Testis (tissue), 2 donors: ENCODE measurements at regions not wholly inside any gene's neighbourhood (a gene's known extent, or its start where the extent isn't known, plus 50 kb on each side); places are given as distances from the start of the nearest gene placed in this dataset.

Source experiments
- DNase-seq: peaks from one replicate; pipeline ENCODE4 v3.0.0-alpha.2; 2019
- H3K27ac ChIP-seq, 2 donors: fragments of 200-600 bp; sonication (generic); one replicate each; pipeline ENCODE4 v1.5.1; 2019
- H3K27me3 ChIP-seq: fragments of 200-600 bp; sonication (generic); one replicate; pipeline ENCODE4 v1.5.1; 2019
- H3K36me3 ChIP-seq: fragments of 200-600 bp; sonication (generic); one replicate; pipeline ENCODE4 v1.5.1; 2017; ENCODE audit warnings: low read depth; ENCODE audit errors: missing control alignments
- H3K4me1 ChIP-seq: fragments of 200-600 bp; sonication (generic); one replicate; pipeline ENCODE4 v1.5.1; 2019
- H3K4me3 ChIP-seq, 2 donors: fragments of 200-600 bp; sonication (generic); one replicate each; pipeline ENCODE4 v1.5.1; 2017 to 2019
- H3K9me3 ChIP-seq: fragments of 200-600 bp; sonication (generic); one replicate; pipeline ENCODE4 v1.5.1; 2017
- POLR2A ChIP-seq: fragments of 450-650 bp; IDR thresholded peaks from one replicate; pipeline ENCODE4 v1.6.1; 2017; ENCODE audit warnings: antibody characterized with exemption, mild to moderate bottlenecking, moderate library complexity
- WGBS, 2 donors: methylation state at CpG; one replicate each; pipeline ENCODE4 v1.1.5; 2018; 5-methylcytosine and 5-hydroxymethylcytosine counted together
- intact Hi-C: fragments of 100-400 bp; cut with DNase I; formaldehyde crosslinking; loops from one replicate; pipeline ENCODE4 v1.15.1; 2023; ENCODE audit warnings: low total_unique reads
- TF ChIP-seq, protein P1 (sequence below), 3 experiments: fragments of 450-650 bp in 2 of 3; fragments of 200-600 bp in 1 of 3; sonication (generic) in 1 of 3; IDR thresholded peaks; one replicate each; pipeline ENCODE4 v1.5.1; 2016 to 2019; ENCODE audit warnings: antibody characterized with exemption in 3 of 3, mild to moderate bottlenecking in 2 of 3, moderate library complexity in 1 of 3

GRCh38 chr19:28940751-28941500 lies 272.0 kb downstream of the UQCRFS1 start:
- 33 to 46% methylated on average over 5 to 7 of the region's 7 CpGs for WGBS, 2 donors
- DNase-seq, result no peak
- intact Hi-C loops, result no loop called here

GRCh38 chr19:28939236-28939635 lies 273.7 kb downstream of the UQCRFS1 start:
- no peak for TF ChIP-seq POLR2A
- TF ChIP-seq, protein P1, sequence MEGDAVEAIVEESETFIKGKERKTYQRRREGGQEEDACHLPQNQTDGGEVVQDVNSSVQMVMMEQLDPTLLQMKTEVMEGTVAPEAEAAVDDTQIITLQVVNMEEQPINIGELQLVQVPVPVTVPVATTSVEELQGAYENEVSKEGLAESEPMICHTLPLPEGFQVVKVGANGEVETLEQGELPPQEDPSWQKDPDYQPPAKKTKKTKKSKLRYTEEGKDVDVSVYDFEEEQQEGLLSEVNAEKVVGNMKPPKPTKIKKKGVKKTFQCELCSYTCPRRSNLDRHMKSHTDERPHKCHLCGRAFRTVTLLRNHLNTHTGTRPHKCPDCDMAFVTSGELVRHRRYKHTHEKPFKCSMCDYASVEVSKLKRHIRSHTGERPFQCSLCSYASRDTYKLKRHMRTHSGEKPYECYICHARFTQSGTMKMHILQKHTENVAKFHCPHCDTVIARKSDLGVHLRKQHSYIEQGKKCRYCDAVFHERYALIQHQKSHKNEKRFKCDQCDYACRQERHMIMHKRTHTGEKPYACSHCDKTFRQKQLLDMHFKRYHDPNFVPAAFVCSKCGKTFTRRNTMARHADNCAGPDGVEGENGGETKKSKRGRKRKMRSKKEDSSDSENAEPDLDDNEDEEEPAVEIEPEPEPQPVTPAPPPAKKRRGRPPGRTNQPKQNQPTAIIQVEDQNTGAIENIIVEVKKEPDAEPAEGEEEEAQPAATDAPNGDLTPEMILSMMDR (IDR thresholded peaks at IDR 0.05), result no peak
- H3K27ac ChIP-seq, result no peak overlapping the region
- no peaks in the 10 kb centered on the region for H3K36me3 ChIP-seq
- peaks cover 3% of the 10 kb centered on the region for H3K4me1 ChIP-seq
- intact Hi-C loops, result no loop called here
- H3K9me3 ChIP-seq, result no peaks in the 10 kb centered on the region
- no peaks in the 10 kb centered on the region for H3K27me3 ChIP-seq
- no peak overlapping the region for H3K4me3 ChIP-seq
- no peak for DNase-seq

More at GRCh38 chr19:28940751-28941500, 272.0 kb downstream of the UQCRFS1 start:
- Histone ChIP-seq H3K36me3 (no peaks in the 10 kb centered on the region), H3K4me3 (no peak overlapping the region), H3K27ac (no peak overlapping the region), H3K9me3 (no peaks in the 10 kb centered on the region), H3K4me1 (peaks cover 3% of the 10 kb centered on the region), H3K27me3 (no peaks in the 10 kb centered on the region)
- TF ChIP-seq, protein P1 (IDR thresholded peaks at IDR 0.05), result no peak
- TF ChIP-seq POLR2A, result no peak

GRCh38 chr19:28936001-28936400 lies 276.9 kb downstream of the UQCRFS1 start:
- no peaks in the 10 kb centered on the region for H3K9me3 ChIP-seq
- WGBS, 2 donors, result 90 to 100% methylated on average over 1 of the region's 1 CpG
- H3K4me3 ChIP-seq, result no peak overlapping the region
- no peaks in the 10 kb centered on the region for H3K4me1 ChIP-seq
- no peaks in the 10 kb centered on the region for H3K27me3 ChIP-seq
- TF ChIP-seq, protein P1 (IDR thresholded peaks at IDR 0.05), result no peak
- TF ChIP-seq POLR2A, result no peak
- no peaks in the 10 kb centered on the region for H3K36me3 ChIP-seq
- DNase-seq, result no peak
- no peak overlapping the region for H3K27ac ChIP-seq
- intact Hi-C loops, result no loop called here

- intact Hi-C loops, result no loop called here
- DNase-seq, result no peak
- Histone ChIP-seq H3K36me3 (no peaks in the 10 kb centered on the region), H3K4me3 (no peak overlapping the region), H3K4me1 (no peaks in the 10 kb centered on the region), H3K27ac (no peak overlapping the region), H3K27me3 (no peaks in the 10 kb centered on the region), H3K9me3 (no peaks in the 10 kb centered on the region)
- TF ChIP-seq, protein P1 (IDR thresholded peaks at IDR 0.05), result no peak
- no peak for TF ChIP-seq POLR2A
Observed at GRCh38 chr19:28934631-28935030, 278.3 kb downstream of the UQCRFS1 start.

- no peak overlapping the region for H3K4me3 ChIP-seq
- DNase-seq, result no peak
- TF ChIP-seq POLR2A, result no peak
- TF ChIP-seq, protein P1 (IDR thresholded peaks at IDR 0.05), result no peak
- no peaks in the 10 kb centered on the region for H3K4me1 ChIP-seq
- intact Hi-C loops, result no loop called here
- H3K27me3 ChIP-seq, result no peaks in the 10 kb centered on the region
- H3K9me3 ChIP-seq, result no peaks in the 10 kb centered on the region
- WGBS, 2 donors, result 80 to 88% methylated on average over 4 of the region's 4 CpGs
- H3K27ac ChIP-seq, result no peak overlapping the region
- no peaks in the 10 kb centered on the region for H3K36me3 ChIP-seq
Observed at GRCh38 chr19:28933039-28933438, 279.9 kb downstream of the UQCRFS1 start.
